ENCODE measurements at regions not wholly inside any gene's neighbourhood (a gene's known extent, or its start where the extent isn't known, plus 50 kb on each side); places are given as distances from the start of the nearest gene placed in this dataset.

GRCh38 chr7:98731651-98732050, 114.6 kb downstream of the NPTX2 start:
- no peak for TF ChIP-seq CTCF (IDR thresholded peaks at IDR 0.05)
- TF ChIP-seq POLR2AphosphoS5 (IDR thresholded peaks at IDR 0.05; ENCODE audit: low read depth, low read length) = no peak
